ENCODE measurements at regions not wholly inside any gene's neighbourhood (a gene's known extent, or its start where the extent isn't known, plus 50 kb on each side); places are given as distances from the start of the nearest gene placed in this dataset.

DNA sequence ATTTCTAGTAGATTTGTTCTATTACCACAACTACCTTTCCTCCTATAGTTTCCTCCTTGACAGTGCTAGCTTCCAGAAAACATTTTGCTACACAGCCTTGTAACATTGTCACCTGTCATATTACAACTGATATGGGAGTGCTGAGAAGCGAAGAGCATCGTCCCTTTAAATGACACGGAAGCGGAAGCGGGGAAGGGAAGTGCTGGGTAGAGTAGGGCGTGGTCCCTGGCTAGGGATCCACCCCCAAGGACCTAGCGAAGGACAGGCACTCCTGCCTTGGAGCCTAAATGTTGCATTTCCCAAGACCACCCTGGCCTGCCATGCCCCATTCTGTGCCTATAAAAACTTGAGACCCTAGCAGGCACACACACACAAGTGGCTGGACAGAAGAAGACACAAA, 57.4 kb upstream of the RANBP6 start:
- TF ChIP-seq EZH2 (IDR thresholded peaks at IDR 0.05): no peak
- TF ChIP-seq, protein P1, sequence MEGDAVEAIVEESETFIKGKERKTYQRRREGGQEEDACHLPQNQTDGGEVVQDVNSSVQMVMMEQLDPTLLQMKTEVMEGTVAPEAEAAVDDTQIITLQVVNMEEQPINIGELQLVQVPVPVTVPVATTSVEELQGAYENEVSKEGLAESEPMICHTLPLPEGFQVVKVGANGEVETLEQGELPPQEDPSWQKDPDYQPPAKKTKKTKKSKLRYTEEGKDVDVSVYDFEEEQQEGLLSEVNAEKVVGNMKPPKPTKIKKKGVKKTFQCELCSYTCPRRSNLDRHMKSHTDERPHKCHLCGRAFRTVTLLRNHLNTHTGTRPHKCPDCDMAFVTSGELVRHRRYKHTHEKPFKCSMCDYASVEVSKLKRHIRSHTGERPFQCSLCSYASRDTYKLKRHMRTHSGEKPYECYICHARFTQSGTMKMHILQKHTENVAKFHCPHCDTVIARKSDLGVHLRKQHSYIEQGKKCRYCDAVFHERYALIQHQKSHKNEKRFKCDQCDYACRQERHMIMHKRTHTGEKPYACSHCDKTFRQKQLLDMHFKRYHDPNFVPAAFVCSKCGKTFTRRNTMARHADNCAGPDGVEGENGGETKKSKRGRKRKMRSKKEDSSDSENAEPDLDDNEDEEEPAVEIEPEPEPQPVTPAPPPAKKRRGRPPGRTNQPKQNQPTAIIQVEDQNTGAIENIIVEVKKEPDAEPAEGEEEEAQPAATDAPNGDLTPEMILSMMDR (IDR thresholded peaks at IDR 0.05): no peak
